Smooth muscle cell (in vitro differentiated cells): ENCODE measurements at regions not wholly inside any gene's neighbourhood (a gene's known extent, or its start where the extent isn't known, plus 50 kb on each side); places are given as distances from the start of the nearest gene placed in this dataset.

Experiments used
- DNase-seq: peaks from one replicate; lab custom pipeline; 2025; ENCODE audit not compliant: unreplicated experiment; lab: John Stamatoyannopoulos, UW
- H2AFZ ChIP-seq: fragments of 200-600 bp; sonication (generic); 2 replicates; pipeline ENCODE4 v1.6.0; 2016; ENCODE audit warnings: antibody characterized with exemption, low read depth, mild to moderate bottlenecking
- H3F3A ChIP-seq: fragments of 200-600 bp; sonication (generic); 2 replicates; pipeline ENCODE4 v1.6.0; 2017; ENCODE audit warnings: antibody characterized with exemption, low read depth
- H3K27ac ChIP-seq: fragments of 200-600 bp; sonication (generic); 2 replicates; pipeline ENCODE4 v1.5.1; 2016; ENCODE audit warnings: low read depth, mild to moderate bottlenecking
- H3K27me3 ChIP-seq: fragments of 200-600 bp; sonication (generic); 2 replicates; pipeline ENCODE4 v1.6.1; 2016; ENCODE audit warnings: low read depth, mild to moderate bottlenecking
- H3K36me3 ChIP-seq: fragments of 200-600 bp; sonication (generic); 2 replicates; pipeline ENCODE4 v1.5.1; 2016; ENCODE audit warnings: low read depth
- H3K4me1 ChIP-seq: fragments of 200-600 bp; sonication (generic); 2 replicates; pipeline ENCODE4 v1.5.1; 2016; ENCODE audit warnings: low read depth
- H3K4me2 ChIP-seq: fragments of 200-600 bp; sonication (generic); 2 replicates; pipeline ENCODE4 v1.6.0; 2016; ENCODE audit warnings: mild to moderate bottlenecking
- H3K4me3 ChIP-seq: fragments of 200-600 bp; sonication (generic); 2 replicates; pipeline ENCODE4 v1.5.1; 2016; ENCODE audit warnings: mild to moderate bottlenecking
- H3K79me2 ChIP-seq: fragments of 200-600 bp; sonication (generic); 2 replicates; pipeline ENCODE4 v1.6.0; 2016; ENCODE audit warnings: low read depth, mild to moderate bottlenecking
- H3K9ac ChIP-seq: fragments of 200-600 bp; sonication (generic); 2 replicates; pipeline ENCODE4 v1.6.0; 2016; ENCODE audit warnings: low read depth
- H3K9me3 ChIP-seq: fragments of 200-600 bp; sonication (generic); replicated peaks from 2 replicates; pipeline ENCODE4 v1.5.1; 2016; ENCODE audit warnings: low read depth
- H4K20me1 ChIP-seq: fragments of 200-600 bp; sonication (generic); 2 replicates; pipeline ENCODE4 v1.6.0; 2016; ENCODE audit warnings: low read depth
- CTCF ChIP-seq: fragments of 200-600 bp; sonication (generic); IDR thresholded peaks from 2 replicates; pipeline ENCODE4 v1.5.1; 2017; ENCODE audit warnings: borderline replicate concordance, mild to moderate bottlenecking, antibody characterized with exemption; ENCODE audit not compliant: insufficient read depth, poor library complexity, severe bottlenecking
- WGBS: methylation state at CpG from one replicate; pipeline ENCODE4 v1.1.7; 2016; ENCODE audit warnings: low lambda C conversion rate; 5-methylcytosine and 5-hydroxymethylcytosine counted together

- H3F3A ChIP-seq, result no peaks in the 10 kb centered on the region
- no peak overlapping the region for H3K9ac ChIP-seq
- H3K4me3 ChIP-seq, result no peak overlapping the region
- no peaks in the 10 kb centered on the region for H3K27me3 ChIP-seq
- H3K4me2 ChIP-seq, result no peak overlapping the region
- TF ChIP-seq CTCF, result no peak
- H3K27ac ChIP-seq, result no peak overlapping the region
- no peaks in the 10 kb centered on the region for H3K4me1 ChIP-seq
- no peaks in the 10 kb centered on the region for H3K79me2 ChIP-seq
- DNase-seq, result no peak
- WGBS, result 95% methylated on average over 24 of the region's 24 CpGs
- no peak overlapping the region for H2AFZ ChIP-seq
- no peaks in the 10 kb centered on the region for H4K20me1 ChIP-seq
- H3K36me3 ChIP-seq, result no peaks in the 10 kb centered on the region
- no peaks in the 10 kb centered on the region for H3K9me3 ChIP-seq
Observed at GRCh38 chr6:168381726-168382458, 59.1 kb upstream of the SMOC2 start.

- no peaks in the 10 kb centered on the region for H3K79me2 ChIP-seq
- H4K20me1 ChIP-seq, result no peaks in the 10 kb centered on the region
- H3K27ac ChIP-seq, result no peak overlapping the region
- H3K4me2 ChIP-seq, result no peak overlapping the region
- no peaks in the 10 kb centered on the region for H3K9me3 ChIP-seq
- no peak for DNase-seq
- no peak overlapping the region for H3K9ac ChIP-seq
- H3K36me3 ChIP-seq, result no peaks in the 10 kb centered on the region
- H3K27me3 ChIP-seq, result no peaks in the 10 kb centered on the region
- no peaks in the 10 kb centered on the region for H3F3A ChIP-seq
- TF ChIP-seq CTCF, result no peak
- WGBS, result 90% methylated on average over 43 of the region's 46 CpGs
- no peaks in the 10 kb centered on the region for H3K4me1 ChIP-seq
- H2AFZ ChIP-seq, result no peak overlapping the region
- H3K4me3 ChIP-seq, result no peak overlapping the region
Observed at GRCh38 chr6:168383062-168383854, 57.7 kb upstream of the SMOC2 start.

GRCh38 chr6:168384045-168385036 lies 56.6 kb upstream of the SMOC2 start:
- no peak overlapping the region for H2AFZ ChIP-seq
- H3K27ac ChIP-seq, result no peak overlapping the region
- no peaks in the 10 kb centered on the region for H3K9me3 ChIP-seq
- H3K4me2 ChIP-seq, result no peak overlapping the region
- no peak overlapping the region for H3K9ac ChIP-seq
- no peak for TF ChIP-seq CTCF
- no peaks in the 10 kb centered on the region for H3K79me2 ChIP-seq
- H3F3A ChIP-seq, result no peaks in the 10 kb centered on the region
- H3K27me3 ChIP-seq, result no peaks in the 10 kb centered on the region
- no peak overlapping the region for H3K4me3 ChIP-seq
- no peak for DNase-seq
- H3K4me1 ChIP-seq, result no peaks in the 10 kb centered on the region
- H4K20me1 ChIP-seq, result no peaks in the 10 kb centered on the region
- 93% methylated on average over 31 of the region's 31 CpGs for WGBS
- H3K36me3 ChIP-seq, result no peaks in the 10 kb centered on the region
